ENCODE measurements at regions not wholly inside any gene's neighbourhood (a gene's known extent, or its start where the extent isn't known, plus 50 kb on each side); places are given as distances from the start of the nearest gene placed in this dataset.

DNA sequence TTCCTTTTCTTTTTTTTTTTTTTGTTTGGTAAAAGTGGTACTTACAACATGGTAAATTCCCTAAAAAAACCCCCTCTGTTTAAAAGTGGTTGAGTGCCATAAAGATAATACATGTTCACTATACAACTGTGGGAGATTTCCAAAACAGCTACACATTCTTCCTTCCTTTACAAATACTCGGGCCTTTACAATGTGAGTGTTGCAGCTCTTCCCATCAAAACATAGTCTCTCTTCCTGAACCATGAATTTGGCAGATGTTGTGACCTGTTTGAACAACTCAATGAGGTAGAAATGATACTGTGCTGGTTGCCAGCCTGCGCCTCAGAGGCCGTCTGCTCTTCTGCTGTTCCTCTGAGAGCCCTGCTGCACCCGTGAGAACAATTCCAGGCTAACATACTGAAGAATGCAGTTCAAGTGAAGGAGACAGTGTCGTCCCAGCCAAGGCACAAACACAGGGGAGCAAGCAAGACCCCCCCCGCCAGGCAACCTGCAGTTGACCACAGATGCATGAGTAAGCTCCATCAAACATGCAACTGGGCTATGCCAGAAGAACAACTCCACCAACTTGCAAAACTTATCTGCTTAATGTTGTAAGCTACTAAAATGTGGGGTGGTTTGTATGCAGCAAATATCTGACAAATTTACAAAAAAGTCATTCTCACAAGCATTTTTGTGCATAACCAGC lies 645.0 kb downstream of the PCDH7 start:
- H3K27me3 ChIP-seq (ENCODE audit: insufficient read depth, low read length): no peaks in the 10 kb centered on the region
- H3K4me1 ChIP-seq (ENCODE audit: insufficient read depth, low read length, severe bottlenecking): no peaks in the 10 kb centered on the region
- no peak overlapping the region for H3K9ac ChIP-seq (ENCODE audit: low read length)
- no peaks in the 10 kb centered on the region for H3K79me2 ChIP-seq (ENCODE audit: insufficient read depth, low read length)
- H3K4me3 ChIP-seq (ENCODE audit: low read depth, low read length, poor library complexity, severe bottlenecking): no peak overlapping the region
- no peaks in the 10 kb centered on the region for H4K20me1 ChIP-seq (ENCODE audit: insufficient read depth, low read length)
- H3K4me2 ChIP-seq (ENCODE audit: low read length): no peak overlapping the region
- no peaks in the 10 kb centered on the region for H3F3A ChIP-seq (ENCODE audit: insufficient read depth, low read length)
- TF ChIP-seq, protein P1, sequence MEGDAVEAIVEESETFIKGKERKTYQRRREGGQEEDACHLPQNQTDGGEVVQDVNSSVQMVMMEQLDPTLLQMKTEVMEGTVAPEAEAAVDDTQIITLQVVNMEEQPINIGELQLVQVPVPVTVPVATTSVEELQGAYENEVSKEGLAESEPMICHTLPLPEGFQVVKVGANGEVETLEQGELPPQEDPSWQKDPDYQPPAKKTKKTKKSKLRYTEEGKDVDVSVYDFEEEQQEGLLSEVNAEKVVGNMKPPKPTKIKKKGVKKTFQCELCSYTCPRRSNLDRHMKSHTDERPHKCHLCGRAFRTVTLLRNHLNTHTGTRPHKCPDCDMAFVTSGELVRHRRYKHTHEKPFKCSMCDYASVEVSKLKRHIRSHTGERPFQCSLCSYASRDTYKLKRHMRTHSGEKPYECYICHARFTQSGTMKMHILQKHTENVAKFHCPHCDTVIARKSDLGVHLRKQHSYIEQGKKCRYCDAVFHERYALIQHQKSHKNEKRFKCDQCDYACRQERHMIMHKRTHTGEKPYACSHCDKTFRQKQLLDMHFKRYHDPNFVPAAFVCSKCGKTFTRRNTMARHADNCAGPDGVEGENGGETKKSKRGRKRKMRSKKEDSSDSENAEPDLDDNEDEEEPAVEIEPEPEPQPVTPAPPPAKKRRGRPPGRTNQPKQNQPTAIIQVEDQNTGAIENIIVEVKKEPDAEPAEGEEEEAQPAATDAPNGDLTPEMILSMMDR (IDR thresholded peaks at IDR 0.05; ENCODE audit: low read length): no peak
- TF ChIP-seq EZH2 (IDR thresholded peaks at IDR 0.05; ENCODE audit: borderline replicate concordance, low read length): no peak
- no peaks in the 10 kb centered on the region for H3K36me3 ChIP-seq (ENCODE audit: insufficient read depth, low read length)
- H2AFZ ChIP-seq (ENCODE audit: low read length): no peak overlapping the region
- no peak overlapping the region for H3K27ac ChIP-seq (ENCODE audit: low read depth, low read length, poor library complexity, severe bottlenecking)
- no peaks in the 10 kb centered on the region for H3K9me2 ChIP-seq (ENCODE audit: low read depth, low read length)
- H3K9me3 ChIP-seq (ENCODE audit: low read length): no peaks in the 10 kb centered on the region

DNA sequence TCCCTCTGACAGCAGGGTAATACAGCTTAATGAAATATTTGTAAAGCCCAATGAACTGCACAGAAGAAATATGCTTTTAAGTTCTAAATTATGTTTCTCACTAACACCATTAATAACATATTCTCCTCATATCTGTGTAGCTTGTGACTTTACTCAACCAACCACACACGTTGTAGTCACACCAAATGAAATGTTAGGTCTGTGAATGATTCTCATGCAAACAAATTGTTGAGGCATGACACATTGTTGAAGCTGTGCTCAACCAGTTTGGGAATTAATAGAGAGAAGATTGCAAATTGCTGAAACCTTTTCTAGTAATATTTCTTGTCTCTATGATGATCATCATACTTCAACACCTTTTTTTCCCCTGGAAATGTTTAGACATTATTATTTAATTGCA lies 645.9 kb downstream of the PCDH7 start:
- no peak overlapping the region for H3K27ac ChIP-seq (ENCODE audit: low read depth, low read length, poor library complexity, severe bottlenecking)

DNA sequence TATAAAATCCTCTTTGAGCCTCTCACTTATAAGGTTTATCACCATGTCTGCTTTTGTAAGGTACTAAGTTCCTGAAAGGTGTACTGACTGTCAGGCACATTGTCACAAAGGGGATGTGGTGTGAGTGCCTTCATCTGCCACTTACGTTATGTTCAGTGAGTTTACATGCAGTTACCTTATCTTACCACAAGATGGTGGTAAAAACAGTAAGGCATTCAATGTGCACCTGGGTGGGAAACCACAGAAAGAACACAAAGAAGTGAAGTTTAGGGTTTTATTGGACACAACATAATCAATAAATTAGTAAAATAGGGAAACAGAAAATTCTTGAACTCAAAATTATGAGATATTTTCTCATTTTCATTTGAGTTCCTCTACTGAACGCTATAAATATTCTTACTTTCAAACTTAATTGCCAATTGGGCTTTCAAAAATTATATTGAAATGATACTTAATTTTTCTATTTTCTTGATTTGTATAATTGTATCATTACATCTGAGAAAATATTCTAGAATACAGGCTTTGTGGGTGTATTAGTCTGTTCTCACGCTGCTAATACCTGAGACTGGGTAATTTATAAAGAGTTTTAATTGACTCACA lies 650.8 kb downstream of the PCDH7 start:
- Histone ChIP-seq H3K79me2 (ENCODE audit: insufficient read depth, low read length) (no peaks in the 10 kb centered on the region), H3K27ac (ENCODE audit: low read depth, low read length, poor library complexity, severe bottlenecking) (no peak overlapping the region), H3K9me2 (ENCODE audit: low read depth, low read length) (no peaks in the 10 kb centered on the region), H2AFZ (ENCODE audit: low read length) (no peak overlapping the region), H3K4me1 (ENCODE audit: insufficient read depth, low read length, severe bottlenecking) (no peaks in the 10 kb centered on the region), H3K36me3 (ENCODE audit: insufficient read depth, low read length) (no peaks in the 10 kb centered on the region), H3K9ac (ENCODE audit: low read length) (no peak overlapping the region), H3K4me3 (ENCODE audit: low read depth, low read length, poor library complexity, severe bottlenecking) (no peak overlapping the region), H3K4me2 (ENCODE audit: low read length) (no peak overlapping the region), H3K27me3 (ENCODE audit: insufficient read depth, low read length) (no peaks in the 10 kb centered on the region), H3F3A (ENCODE audit: insufficient read depth, low read length) (no peaks in the 10 kb centered on the region), H3K9me3 (ENCODE audit: low read length) (no peaks in the 10 kb centered on the region), H4K20me1 (ENCODE audit: insufficient read depth, low read length) (no peaks in the 10 kb centered on the region)
- TF ChIP-seq, protein P1 (IDR thresholded peaks at IDR 0.05; ENCODE audit: low read length): peak; percentile 53
- no peak for TF ChIP-seq EZH2 (IDR thresholded peaks at IDR 0.05; ENCODE audit: borderline replicate concordance, low read length)

More for the DNA sequence above, 645.9 kb downstream of the PCDH7 start:
- Histone ChIP-seq H3K9me3 (ENCODE audit: low read length) (no peaks in the 10 kb centered on the region), H3K4me1 (ENCODE audit: insufficient read depth, low read length, severe bottlenecking) (no peaks in the 10 kb centered on the region), H3K79me2 (ENCODE audit: insufficient read depth, low read length) (no peaks in the 10 kb centered on the region), H2AFZ (ENCODE audit: low read length) (no peak overlapping the region), H3K36me3 (ENCODE audit: insufficient read depth, low read length) (no peaks in the 10 kb centered on the region), H3K9me2 (ENCODE audit: low read depth, low read length) (no peaks in the 10 kb centered on the region), H3K27me3 (ENCODE audit: insufficient read depth, low read length) (no peaks in the 10 kb centered on the region), H3K4me3 (ENCODE audit: low read depth, low read length, poor library complexity, severe bottlenecking) (no peak overlapping the region), H3F3A (ENCODE audit: insufficient read depth, low read length) (no peaks in the 10 kb centered on the region), H3K4me2 (ENCODE audit: low read length) (no peak overlapping the region), H3K9ac (ENCODE audit: low read length) (no peak overlapping the region), H4K20me1 (ENCODE audit: insufficient read depth, low read length) (no peaks in the 10 kb centered on the region)
- no peak for TF ChIP-seq EZH2 (IDR thresholded peaks at IDR 0.05; ENCODE audit: borderline replicate concordance, low read length)
- TF ChIP-seq, protein P1 (IDR thresholded peaks at IDR 0.05; ENCODE audit: low read length): no peak

All from OCI-LY1 (cell line).